ENCODE measurements at regions not wholly inside any gene's neighbourhood (a gene's known extent, or its start where the extent isn't known, plus 50 kb on each side); places are given as distances from the start of the nearest gene placed in this dataset.

DNA sequence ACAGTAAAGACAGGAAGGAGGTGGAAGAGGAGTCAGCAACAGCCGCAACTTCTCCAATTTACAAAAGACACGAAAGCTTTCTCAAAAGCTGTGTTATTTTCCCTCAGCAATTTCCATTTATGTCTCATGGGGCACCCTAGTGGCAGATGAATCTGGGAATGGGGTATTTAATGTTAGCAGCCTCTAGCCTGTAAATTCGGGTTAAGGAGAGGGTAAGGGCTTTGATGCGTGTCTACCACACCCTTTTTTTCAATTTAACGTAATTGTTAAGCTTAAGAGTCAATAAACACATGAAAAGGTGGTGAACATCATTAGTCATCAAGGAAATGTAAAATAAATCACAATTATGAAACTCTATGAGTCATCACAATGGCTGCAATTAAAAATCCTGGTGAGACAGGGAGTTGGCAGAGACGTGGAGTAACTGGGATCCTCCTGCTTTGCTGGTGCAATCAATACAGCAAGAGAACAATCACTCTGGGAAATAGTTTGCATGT is 986.4 kb downstream of the AACS start:
- H3K4me3 ChIP-seq, result no peak overlapping the region
- WGBS (ENCODE audit: insufficient coverage, low coverage, low lambda C conversion rate, missing lambda C conversion rate), result 26% methylated on average over 6 of the region's 6 CpGs
- peak in 2 of 4 donors; percentile 30 to 67 for ATAC-seq
- no peaks in the 10 kb centered on the region for H3K9me3 ChIP-seq
- TF ChIP-seq POLR2A (IDR thresholded peaks at IDR 0.05) (no peak), CTCF (IDR thresholded peaks at IDR 0.05) (peak in 3 of 4 donors; percentile 24 to 29 (median 26))
- intact Hi-C loops (cut with DNase I), result no loop called here
- no peaks in the 10 kb centered on the region for H3K27me3 ChIP-seq
- no peak for DNase-seq
- H3K36me3 ChIP-seq, result no peaks in the 10 kb centered on the region
- H3K27ac ChIP-seq, result no peak overlapping the region
- no peaks in the 10 kb centered on the region for H3K4me1 ChIP-seq

DNA sequence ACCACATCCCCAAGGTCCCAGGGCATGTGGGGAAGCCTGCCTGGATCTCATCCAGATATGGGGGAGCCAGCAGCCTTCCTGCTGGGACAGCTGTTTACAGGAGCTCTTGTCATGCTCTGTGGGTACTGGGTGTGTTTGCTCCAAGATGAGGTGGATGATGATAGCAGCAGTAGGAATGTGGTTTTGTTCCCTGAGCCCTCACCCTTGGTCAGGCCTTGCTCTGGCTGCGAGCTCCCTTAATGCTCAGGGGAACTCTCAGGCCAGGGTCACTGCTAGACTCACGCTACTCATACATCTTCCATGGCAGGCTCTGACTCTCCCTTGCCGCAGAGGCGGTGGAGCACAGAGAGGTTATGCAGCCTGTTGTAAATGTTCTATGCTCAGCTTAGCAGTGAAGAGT is 990.3 kb downstream of the AACS start:
- H3K27ac ChIP-seq, result no peak overlapping the region
- no peak for TF ChIP-seq CTCF (IDR thresholded peaks at IDR 0.05)
- TF ChIP-seq POLR2A (IDR thresholded peaks at IDR 0.05), result no peak
- no peaks in the 10 kb centered on the region for H3K27me3 ChIP-seq
- DNase-seq, result no peak
- intact Hi-C loops (cut with DNase I), result no loop called here
- 20% methylated on average over 1 of the region's 4 CpGs for WGBS (ENCODE audit: insufficient coverage, low coverage, low lambda C conversion rate, missing lambda C conversion rate)
- H3K9me3 ChIP-seq, result no peaks in the 10 kb centered on the region
- H3K4me1 ChIP-seq, result no peaks in the 10 kb centered on the region
- no peak overlapping the region for H3K4me3 ChIP-seq
- no peak for ATAC-seq
- H3K36me3 ChIP-seq, result no peaks in the 10 kb centered on the region

DNA sequence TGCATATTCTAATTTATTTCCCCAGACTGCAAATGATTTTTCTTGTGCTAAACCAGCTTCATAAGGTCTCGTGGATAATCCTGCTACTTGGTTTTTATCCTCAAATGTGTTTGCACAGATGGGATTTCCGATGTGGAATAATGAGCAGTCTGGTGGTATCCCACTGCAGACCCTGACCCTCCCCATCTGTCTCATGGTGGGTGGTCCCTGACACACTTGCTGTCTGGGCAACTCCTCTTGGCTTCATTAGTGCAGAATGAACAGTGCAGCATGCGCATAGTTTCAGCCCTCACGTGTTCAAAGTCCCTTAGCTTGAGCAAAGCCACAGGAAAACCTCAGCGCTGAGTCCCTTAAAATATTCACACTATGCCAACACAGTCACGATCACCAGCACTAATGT is 996.5 kb downstream of the AACS start:
- intact Hi-C loops (cut with DNase I), result loop anchor here in 1 of 2 donors (10.0 kb wide), 1 partner anchor 553 kb away; no protein-coding TSS in a partner anchor
- Histone ChIP-seq H3K4me3 (no peak overlapping the region), H3K27ac (no peak overlapping the region), H3K36me3 (no peaks in the 10 kb centered on the region), H3K4me1 (no peaks in the 10 kb centered on the region), H3K27me3 (no peaks in the 10 kb centered on the region), H3K9me3 (no peaks in the 10 kb centered on the region)
- DNase-seq (no peak), ATAC-seq (no peak)
- TF ChIP-seq CTCF (IDR thresholded peaks at IDR 0.05) (no peak), POLR2A (IDR thresholded peaks at IDR 0.05) (no peak)
- 57% methylated on average over 5 of the region's 6 CpGs for WGBS (ENCODE audit: insufficient coverage, low coverage, low lambda C conversion rate, missing lambda C conversion rate)

- TF ChIP-seq CTCF (IDR thresholded peaks at IDR 0.05) (no peak), POLR2A (IDR thresholded peaks at IDR 0.05) (no peak)
- no peak for ATAC-seq
- Histone ChIP-seq H3K4me3 (no peak overlapping the region), H3K9me3 (no peaks in the 10 kb centered on the region), H3K36me3 (no peaks in the 10 kb centered on the region), H3K4me1 (peaks cover 0 to 4% (median 0%) of the 10 kb centered on the region in 4 donors), H3K27ac (no peak overlapping the region), H3K27me3 (no peaks in the 10 kb centered on the region)
- DNase-seq, result no peak
- intact Hi-C loops (cut with DNase I), result loop anchor here in 1 of 2 donors (10.0 kb wide), 1 partner anchor 551 kb away; no protein-coding TSS in a partner anchor
- 39% methylated on average over 5 of the region's 5 CpGs for WGBS (ENCODE audit: insufficient coverage, low coverage, low lambda C conversion rate, missing lambda C conversion rate)
Measured at GRCh38 chr12:126064028-126064427, 998.8 kb downstream of the AACS start.
